Endometrium (tissue), 2 donors: ENCODE measurements at regions not wholly inside any gene's neighbourhood (a gene's known extent, or its start where the extent isn't known, plus 50 kb on each side); places are given as distances from the start of the nearest gene placed in this dataset.
A peak's percentile ranks its signal among the peaks of the same experiment; 100 is the strongest.
"Not testable (repeated sequence)": the region's sequence is repeated elsewhere in the genome, so short reads cannot be mapped to it uniquely, and the experiment has no call there.

ENCODE experiments used
- FAIRE-seq: peaks from 2 replicates; lab custom pipeline; 2012; peaks lifted over from hg19 to GRCh38; lab: Jason Lieb, UNC
- donor health status: control.
- donor health status: control.

DNA sequence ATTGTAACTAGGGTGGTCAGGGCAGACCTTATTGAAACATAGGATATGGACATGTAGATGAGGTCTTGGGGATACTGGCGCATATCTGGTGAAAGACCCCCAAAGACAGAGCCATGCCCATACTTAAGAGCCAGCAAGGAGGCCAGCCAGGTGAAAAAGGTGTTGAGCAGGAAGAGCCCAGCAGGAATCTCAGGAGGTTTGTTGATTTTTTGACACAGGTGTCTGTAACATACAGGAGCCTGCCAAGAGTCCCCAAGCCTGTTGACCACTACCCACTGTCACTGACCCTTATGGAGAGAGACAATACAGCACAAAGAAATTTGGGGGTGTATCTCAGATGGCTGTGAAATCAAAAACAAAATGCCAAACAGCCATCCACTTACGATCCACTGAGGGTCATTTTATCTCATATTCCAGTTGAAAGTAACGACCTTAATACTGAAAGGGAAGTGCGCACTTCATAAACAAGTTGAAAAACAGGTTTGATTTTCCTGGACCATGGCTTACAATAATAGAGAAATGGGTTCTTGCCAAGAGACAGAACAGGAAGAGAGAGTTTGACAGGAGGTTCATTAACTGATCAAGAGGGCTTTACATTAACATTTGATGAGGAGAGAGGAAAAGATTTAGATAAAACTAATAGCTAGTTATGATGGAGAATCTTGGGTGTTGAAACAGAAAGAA lies 163.6 kb downstream of the GLUL start:
- no peak for FAIRE-seq

DNA sequence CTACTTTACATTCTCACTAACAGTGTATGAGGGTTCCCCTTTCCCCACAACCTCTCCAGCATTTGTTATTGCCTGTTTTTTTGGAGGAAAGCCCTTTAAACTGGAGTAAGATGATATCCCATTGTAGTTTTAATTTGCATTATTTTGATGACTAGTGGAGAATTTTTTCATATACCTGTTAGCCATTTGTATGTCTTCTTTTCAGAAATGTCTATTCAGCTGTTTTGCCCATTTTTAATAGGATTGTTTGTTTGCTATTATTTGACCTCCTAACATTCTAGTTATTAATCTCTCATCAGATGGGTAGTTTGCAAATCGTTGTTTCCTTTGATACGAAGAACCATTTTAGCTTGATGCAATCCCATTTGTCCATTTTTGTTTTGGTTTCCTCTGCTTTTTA lies 165.0 kb downstream of the GLUL start:
- no peak for FAIRE-seq

DNA sequence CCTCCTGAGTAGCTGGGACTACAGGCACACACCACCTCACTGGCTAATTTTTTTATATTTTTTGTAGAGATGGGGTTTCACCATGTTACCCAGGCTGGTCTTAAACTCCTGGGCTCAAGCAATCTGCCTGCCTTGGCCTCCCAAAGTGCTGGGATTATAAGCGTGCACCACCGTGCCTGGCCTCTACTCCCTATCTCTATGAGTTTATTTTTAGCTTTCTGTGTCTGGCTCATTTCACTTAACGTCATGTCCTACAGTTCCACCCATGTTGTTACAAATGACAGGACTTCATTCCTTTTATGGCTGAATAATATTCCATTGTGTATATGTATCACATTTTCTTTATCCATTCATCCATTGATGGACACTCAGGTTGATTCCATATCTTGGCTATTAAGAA lies 164.2 kb upstream of the ZNF648 start:
- not testable (repeated sequence) for FAIRE-seq

DNA sequence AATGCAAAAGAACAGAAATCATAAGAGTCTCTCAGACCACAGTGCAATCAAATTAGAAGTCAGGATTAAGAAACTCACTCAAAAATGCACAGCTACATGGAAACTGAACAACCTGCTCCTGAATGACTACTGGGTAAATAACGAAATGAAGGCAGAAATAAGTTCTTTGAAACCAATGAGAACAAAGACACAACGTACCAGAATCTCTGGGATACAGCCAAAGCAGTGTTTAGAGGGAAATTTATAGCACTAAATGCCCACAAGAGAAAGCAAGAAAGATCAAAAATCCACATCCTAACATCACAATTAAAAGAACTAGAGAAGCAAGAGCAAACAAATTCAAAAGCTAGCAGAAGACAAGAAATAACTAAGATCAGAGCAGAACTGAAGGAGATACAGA lies 160.5 kb upstream of the ZNF648 start:
- FAIRE-seq: not testable (repeated sequence)

DNA sequence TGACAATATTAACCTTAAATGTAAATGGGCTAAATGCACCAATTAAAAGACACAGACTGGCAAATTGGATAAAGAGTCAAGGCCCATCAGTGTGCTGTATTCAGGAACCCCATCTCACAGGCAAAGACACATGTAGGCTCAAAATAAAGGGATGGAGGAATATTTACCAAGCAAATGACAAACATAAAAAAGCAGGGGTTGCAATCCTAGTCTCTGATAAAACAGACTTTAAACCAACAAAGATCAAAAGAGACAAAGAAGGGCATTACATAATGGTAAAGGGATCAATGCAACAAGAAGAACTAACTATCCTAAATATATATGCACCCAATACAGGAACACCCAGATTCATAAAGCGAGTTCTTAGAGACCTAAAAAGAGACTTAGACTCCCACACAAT lies 159.9 kb upstream of the ZNF648 start:
- FAIRE-seq: not testable (repeated sequence)

DNA sequence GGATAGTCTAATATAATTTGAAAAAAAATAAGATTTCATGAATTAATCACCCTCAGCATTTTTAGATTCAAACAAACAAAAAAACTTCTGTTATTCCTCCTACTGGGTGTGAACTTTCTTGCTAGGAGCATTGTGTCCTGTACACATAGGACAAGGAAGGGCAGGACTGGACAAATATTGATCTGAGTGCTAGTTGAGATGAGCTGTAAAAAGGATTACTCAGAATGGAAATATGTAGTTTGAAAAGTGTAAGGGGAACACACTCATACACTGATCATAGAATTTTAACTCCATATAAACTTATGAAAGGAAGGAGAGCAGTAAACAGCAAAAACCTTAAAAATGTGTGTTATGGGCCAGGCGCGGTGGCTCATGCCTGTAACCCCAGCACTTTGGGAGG lies 156.5 kb upstream of the ZNF648 start:
- FAIRE-seq: no peak

DNA sequence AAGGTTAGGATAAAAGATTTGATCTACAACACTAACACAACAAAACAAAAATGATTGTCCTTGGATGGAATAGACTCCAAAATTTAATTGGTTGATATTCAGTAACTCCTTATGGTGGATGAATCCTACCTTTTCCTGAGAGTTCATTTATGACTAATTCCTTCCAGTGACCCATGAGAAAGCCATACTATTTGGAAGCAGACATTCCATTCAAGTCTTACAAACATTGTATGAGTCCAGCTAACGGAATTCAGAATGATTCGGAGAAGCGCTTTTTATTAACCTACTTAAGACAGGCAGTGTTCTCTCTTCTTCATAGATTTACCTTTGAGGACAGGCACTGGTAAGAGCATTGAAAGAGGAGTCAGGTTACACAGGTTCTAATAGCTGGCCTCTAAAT lies 155.6 kb upstream of the ZNF648 start:
- FAIRE-seq: no peak

DNA sequence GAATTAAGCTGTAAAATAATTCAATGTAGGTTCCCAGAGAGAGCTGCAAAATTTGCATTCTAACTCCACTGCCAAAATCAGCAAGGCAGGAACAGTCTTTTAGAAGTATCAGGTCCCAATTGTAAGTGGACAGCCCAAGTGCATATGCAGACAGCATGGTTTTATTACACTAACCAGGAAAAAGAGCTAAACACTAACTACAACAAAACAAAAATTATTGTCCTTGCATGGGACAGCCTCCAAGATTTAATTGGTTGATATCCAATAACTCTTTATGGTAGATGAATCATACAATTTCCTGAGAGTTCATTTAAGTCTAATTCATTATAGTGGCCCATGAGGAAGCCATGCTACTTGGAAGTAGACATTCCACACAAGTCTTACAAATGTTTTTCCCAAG lies 154.3 kb upstream of the ZNF648 start:
- FAIRE-seq: peak; percentile 83

DNA sequence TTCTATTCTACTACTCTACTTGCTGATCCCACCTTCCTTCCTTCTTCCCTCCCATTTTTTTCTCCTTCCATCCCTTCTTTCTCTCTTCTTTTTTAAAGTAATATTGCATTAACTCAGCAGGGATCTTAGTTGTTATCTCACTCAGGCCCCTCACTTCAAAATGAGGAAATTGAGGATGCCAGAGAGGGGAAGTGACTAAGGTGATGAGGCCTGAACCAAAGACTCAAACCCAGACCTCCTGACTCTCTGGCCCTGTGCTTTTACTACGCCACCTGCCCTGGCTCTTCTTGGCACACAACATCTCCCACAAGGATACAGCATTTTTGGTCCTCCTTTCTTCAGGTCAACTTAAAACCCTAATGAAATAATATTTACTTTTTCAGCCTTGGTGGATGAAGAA lies 151.7 kb upstream of the ZNF648 start:
- FAIRE-seq: no peak

DNA sequence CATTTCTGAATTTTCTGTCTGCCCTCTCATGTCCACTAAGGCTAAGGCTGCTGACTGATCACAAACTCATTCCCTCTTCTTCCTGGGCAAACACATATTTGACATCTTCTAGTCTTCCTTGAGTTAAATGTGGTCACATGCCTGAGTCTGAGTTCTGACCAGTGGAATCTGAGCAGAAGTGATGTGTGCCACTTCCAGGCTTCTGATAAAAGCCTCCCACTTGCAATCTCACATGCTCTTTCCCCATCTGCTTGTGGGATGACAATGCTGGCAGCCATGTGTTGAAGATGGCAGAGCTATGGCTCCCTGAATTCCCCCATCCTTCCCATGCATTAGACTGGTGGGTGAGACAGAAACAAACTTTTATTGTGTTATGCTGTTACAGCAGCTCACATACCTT lies 149.9 kb upstream of the ZNF648 start:
- FAIRE-seq: no peak

DNA sequence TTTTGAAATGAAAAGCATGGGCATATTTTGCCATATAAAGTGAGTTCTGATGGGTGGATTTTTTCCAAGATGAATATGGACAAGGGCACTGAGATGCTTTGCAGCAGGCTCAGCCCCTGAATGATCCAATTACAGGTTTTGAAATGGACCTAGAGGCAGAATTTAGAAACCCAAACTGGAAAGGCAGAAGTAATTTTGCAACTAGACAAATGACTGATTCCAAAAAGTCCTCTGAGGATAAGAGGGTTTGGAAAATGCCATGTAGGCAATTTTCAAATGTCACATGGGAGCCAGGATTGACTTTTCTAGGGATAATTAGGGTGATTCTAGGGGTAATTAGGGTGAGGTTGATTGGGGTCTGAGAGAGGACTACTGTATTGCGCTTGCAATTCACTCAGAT lies 148.9 kb upstream of the ZNF648 start:
- no peak for FAIRE-seq

DNA sequence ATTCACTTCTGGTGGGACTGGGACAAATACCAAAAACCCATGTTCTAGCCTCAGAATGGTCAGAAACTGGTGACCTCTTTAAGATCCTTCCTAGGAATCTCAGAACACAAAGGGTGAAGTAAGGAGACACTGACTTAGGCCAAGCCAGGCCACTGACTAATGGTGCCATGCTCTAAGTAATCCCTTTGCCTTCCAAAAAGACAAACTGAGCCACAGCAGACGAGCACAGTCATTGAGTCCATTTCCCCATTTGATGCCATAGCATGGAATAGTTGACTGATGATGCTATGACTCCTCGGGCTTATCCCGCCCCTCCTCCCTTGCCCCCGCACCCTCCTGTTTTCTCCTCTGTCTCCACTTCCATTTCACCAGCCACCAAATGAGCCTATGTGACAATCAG lies 145.8 kb upstream of the ZNF648 start:
- FAIRE-seq: no peak

DNA sequence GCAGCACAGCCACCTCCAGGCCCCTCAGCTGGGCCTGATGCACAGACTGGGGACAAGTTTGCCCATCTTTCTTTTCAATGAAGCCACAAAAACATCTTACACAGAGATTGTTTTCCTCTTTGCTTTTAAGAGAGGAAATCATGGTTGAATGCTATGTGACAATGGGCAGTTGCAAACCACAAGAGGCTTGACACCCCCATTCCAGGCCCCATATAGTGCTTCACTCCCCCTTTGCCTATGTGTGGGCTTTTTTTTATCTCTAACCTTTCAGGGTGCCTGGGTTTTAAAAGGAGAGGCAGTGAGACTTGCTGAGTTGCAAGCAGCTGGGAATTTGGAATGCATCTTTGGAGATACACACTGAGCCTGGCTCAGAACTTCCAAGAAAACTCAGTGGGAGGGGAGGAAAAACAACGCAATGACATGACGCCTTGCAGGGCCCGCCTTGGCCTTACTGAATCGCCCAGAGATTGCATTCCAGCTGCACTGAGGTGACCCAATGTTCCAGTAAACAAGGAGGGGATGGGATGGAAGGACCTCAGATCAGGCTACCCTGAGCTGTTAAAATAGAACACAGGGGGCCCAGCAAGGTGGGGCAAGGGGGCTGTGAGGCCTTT lies 145.2 kb upstream of the ZNF648 start:
- FAIRE-seq: no peak

DNA sequence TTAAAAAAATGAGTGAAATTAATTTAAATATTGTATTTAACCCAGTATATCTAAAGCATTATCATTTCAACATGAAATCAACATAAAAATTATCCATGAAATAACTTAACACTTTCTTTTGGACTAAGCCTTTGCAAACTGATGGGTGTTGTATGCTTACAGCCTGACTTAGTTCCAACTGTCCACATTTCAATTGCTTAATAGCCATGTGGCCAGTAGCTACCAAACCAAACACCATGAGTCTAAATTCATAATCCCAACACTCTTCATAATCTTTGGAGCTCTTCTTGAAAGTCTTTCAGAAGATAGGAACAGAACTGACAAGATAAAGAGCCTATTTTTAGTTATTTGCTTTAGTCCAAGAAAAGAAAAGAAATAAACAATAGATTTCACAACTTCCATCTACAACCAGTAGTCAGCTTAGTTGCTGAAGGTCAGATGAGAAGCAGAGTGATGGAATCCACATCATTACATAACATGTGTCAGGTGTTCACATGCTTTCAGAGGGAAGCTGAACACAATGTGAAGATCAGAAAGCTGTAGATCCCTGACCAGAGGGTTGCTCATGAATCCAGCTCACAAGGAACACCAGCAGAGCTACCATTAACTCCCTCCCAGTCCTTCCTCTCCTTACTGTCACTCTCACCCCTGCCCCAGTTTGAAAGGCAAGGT lies 144.0 kb upstream of the ZNF648 start:
- FAIRE-seq: no peak

DNA sequence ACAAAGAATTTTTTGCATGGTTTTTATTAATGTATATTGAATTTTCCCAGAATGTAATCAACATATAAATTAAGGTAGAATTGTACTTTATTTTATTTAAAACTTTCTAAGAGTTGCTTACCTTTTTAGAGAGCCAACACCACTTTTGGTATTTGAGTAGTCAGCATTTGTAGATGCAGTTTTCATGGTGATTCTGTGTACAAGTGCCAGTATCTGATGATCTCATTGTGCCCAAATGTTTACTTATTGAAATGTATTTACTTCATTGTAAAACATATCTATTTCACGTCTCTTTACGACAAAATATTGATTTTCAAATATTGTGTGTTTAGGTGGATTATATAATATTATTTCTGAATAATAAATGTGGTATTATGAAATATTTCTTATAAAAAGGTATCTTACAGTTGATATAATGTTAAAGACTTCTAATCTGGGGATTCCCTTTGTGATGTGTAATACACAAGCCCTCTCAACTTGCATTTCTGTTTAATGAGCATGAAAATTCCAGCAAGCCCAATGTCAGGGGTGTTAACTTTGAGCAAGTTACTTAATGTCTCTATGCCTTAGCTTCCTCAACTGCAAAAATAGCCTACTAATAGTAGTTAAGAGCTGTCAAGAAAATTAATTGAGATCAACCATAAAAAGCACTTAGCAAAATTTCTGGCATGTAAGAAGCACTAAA lies 141.8 kb upstream of the ZNF648 start:
- FAIRE-seq: no peak

DNA sequence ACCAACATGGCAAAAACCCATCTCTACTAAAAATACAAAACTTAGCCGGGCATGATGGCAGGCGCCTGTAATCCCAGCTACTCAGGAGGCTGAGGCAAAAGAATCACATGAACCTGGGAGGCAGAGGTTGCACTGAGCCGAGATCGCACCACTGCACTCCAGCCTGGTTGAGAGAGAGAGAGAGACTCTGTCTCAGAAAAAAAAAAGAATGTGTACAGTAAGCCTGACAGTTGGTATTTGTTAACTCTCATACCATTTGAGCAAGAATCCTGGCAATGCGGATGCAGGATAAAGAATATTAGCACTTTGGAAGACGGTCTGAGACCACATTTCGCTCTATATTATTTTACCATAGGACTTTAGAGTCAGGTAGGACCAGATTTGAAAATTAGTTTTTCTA lies 140.0 kb upstream of the ZNF648 start:
- not testable (repeated sequence) for FAIRE-seq

DNA sequence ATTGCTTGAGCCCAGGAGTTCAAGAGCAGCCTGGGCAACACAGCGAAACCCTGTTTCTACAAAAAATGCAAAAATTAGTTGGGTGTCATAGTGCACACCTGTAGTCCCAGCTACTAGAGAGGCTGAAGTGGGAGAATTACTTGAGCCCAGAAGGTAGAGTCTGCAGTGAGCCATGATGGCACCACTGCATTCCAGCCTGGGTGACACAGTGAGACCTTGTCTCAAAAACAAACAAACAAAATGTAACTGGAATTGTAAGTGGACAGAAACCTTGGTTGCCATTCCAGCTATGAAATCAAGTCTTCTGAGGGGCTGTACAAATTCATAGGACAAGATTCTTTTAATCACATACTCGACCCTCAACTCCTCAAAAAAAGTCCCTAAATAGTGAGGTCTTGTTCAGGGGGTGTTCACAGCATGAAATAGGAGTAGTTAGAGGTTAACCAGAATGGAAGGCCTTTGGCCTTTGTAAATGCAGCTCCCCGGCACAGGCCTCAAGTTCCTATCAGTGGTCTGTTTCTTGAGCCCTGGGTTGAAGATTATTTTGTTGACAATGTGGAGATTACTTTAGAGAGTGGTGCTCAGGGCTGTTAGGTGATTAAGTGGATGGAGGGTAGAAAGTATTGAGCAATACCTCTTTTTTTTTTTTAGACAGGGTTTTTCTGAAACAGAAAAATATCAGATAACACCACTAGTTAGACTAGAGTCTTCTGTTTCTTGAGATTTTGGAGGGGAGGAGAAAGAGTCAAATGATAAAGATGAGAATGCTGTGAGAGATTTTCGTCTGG lies 138.7 kb upstream of the ZNF648 start:
- FAIRE-seq: no peak

DNA sequence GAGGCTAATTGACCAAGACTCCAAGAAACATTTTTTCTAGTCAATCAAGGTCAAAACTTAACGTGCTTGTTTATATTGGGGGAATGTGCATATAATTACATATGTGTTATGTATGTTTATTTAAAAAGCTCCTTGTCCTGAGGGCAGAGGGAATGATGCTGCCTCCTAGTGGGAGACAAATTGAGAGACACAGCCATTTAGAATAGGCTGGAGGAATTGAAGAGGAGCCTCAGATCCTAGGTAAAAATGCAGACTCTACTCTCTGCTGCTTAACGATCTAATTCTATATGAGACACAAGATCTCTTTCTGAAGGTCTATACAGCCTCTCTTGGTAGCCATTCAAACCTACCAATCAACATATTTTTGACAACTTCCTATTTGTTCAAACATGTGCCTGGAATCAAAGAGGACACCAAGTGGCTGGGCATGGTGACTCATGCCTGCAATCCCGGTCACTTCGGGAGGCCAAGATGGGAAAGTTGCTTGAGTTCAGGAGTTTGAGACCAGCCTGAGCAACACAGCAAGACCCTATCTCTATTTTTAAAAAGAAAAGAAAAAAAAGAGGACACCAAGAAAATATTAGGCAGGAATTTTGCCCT lies 136.6 kb upstream of the ZNF648 start:
- no peak for FAIRE-seq

DNA sequence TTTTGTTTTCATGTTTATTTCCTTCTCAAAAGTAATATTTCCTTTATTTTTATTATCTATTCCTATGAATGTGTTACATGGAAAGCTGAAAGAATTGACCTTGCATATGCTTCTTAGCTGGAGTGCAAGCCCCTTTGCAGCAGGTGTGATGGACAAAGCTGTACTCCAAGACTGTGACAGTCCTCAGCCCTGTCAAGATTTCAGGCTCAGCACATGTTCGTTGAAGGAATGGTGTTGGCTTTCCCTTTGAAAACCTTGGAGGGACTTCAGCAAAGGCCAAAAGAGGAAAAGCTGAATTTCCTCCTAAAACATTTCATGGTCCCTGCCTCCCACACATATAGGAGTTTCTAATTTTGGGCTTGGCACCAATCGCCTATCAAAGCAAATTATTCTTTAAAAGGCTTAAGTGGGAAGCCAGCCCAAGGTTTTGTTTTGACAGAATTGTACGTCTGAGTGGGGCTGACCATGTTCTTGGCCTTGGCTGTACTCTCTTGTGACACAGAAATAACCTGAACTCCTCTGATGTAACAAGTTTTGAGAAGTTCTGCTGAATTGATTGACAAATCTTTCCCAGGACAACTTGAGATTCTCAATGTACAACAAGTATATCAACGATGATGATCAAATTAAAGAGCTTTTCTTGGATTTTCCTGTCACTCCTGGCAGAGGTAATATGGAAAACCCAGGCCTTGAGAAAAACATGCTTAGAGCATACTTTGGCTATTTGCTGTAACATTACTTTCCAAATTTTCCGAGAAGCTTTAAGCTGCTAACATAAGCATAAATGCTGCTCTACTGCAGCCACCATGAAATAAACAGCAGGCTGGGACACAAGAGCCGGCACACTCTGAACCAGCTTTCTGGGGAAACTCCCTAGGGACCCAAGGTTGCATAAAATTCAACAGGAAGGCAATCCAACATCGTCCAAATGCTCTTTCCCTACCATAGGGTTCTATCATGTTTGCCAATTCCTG lies 135.7 kb upstream of the ZNF648 start:
- no peak for FAIRE-seq

DNA sequence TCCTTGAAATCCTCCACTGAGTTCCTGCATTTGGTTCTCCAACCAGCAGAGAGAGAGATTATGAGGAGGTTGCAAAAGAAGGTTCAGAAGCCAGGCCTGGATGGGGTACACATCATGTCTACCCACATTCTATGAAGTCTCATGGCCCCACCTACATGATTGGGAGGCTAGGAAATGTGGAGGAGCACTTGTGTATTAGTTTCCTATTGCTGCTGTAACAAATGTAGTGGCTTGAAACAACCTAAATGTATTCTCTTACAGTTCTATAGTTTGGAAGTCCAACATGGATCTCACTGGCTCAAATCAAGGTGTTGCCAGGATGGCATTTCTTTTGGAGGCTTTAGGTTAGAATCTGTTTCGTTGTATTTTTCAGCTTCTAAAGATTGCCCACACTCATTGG lies 134.2 kb upstream of the ZNF648 start:
- FAIRE-seq: no peak
